NK-92 (cell line): ENCODE measurements at regions not wholly inside any gene's neighbourhood (a gene's known extent, or its start where the extent isn't known, plus 50 kb on each side); places are given as distances from the start of the nearest gene placed in this dataset.
"Not testable (repeated sequence)": the region's sequence is repeated elsewhere in the genome, so short reads cannot be mapped to it uniquely, and the experiment has no call there.

Source experiments
- DNase-seq: peaks from one replicate; lab custom pipeline; 2025; ENCODE audit not compliant: unreplicated experiment; lab: John Stamatoyannopoulos, UW

- DNase-seq, result no peak
Measured at GRCh38 chr1:121566346-121566745, 381.6 kb downstream of the SRGAP2C start.

GRCh38 chr1:121569428-121569827, 384.7 kb downstream of the SRGAP2C start:
- no peak for DNase-seq

- DNase-seq, result not testable (repeated sequence)
Measured at GRCh38 chr1:121573881-121574504, 389.2 kb downstream of the SRGAP2C start.

- DNase-seq, result not testable (repeated sequence)
Measured at GRCh38 chr1:121574505-121574899, 389.7 kb downstream of the SRGAP2C start.

GRCh38 chr1:121582898-121583297, 398.1 kb downstream of the SRGAP2C start:
- DNase-seq, result not testable (repeated sequence)

GRCh38 chr1:121586369-121587229, 401.8 kb downstream of the SRGAP2C start:
- DNase-seq, result no peak

- no peak for DNase-seq
Measured at GRCh38 chr1:121587230-121587569, 402.4 kb downstream of the SRGAP2C start.

GRCh38 chr1:121587777-121588176, 403.0 kb downstream of the SRGAP2C start:
- no peak for DNase-seq

GRCh38 chr1:121594096-121594495, 409.3 kb downstream of the SRGAP2C start:
- no peak for DNase-seq

GRCh38 chr1:121595089-121595488, 410.3 kb downstream of the SRGAP2C start:
- no peak for DNase-seq

GRCh38 chr1:121604843-121605444, 420.2 kb downstream of the SRGAP2C start:
- DNase-seq, result not testable (repeated sequence)

GRCh38 chr1:121607499-121607898, 422.7 kb downstream of the SRGAP2C start:
- not testable (repeated sequence) for DNase-seq
